ENCODE measurements at regions not wholly inside any gene's neighbourhood (a gene's known extent, or its start where the extent isn't known, plus 50 kb on each side); places are given as distances from the start of the nearest gene placed in this dataset.

DNA sequence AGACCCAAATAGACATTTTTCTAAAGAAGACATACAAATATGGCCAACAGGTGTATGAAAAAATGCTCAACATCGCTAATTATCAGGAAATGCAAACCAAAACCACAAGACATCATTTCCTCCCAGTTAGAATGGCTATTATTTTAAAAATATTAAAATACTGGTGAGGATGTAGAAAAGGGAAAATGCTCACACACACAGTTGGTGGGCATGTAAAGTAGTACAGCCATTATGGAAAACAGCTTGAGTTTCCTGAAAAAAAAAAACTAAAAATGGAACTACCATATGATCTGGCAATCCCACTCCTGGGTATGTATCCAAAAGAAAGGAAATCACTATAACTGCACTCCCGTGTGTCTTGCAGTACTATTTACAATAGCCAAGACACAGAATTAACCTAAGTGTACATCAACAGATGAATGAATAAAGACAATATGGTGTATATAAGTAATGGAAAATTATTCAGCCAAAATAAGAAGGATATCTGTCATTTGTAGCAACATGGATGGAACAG, 128.9 kb upstream of the DKK2 start:
- H3K27me3 ChIP-seq (replicated peaks in 1 of 4; ENCODE audit: control extremely low read depth in 1 of 4, control insufficient read depth in 3 of 4, insufficient read depth in 4 of 4, low read length in 3 of 4): no peaks in the 10 kb centered on the region
- no peaks in the 10 kb centered on the region for H3K4me1 ChIP-seq (ENCODE audit: control insufficient read depth in 2 of 2, insufficient read depth in 2 of 2, low read length in 2 of 2)
- H3K27ac ChIP-seq (ENCODE audit: low read length in 2 of 2): no peak overlapping the region
- Mint-ChIP-seq H3K27ac (no peak overlapping the region), H3K27me3 (no peaks in the 10 kb centered on the region), H3K4me1 (no peaks in the 10 kb centered on the region), H3K4me3 (no peak overlapping the region), H3K9me3 (ENCODE audit: insufficient read depth) (peaks cover 6% of the 10 kb centered on the region)
- no peak overlapping the region for H3K9ac ChIP-seq (ENCODE audit: low read length)
- no peaks in the 10 kb centered on the region for H3K79me2 ChIP-seq (ENCODE audit: control insufficient read depth, insufficient read depth, low read length)
- H2AFZ ChIP-seq (ENCODE audit: insufficient read depth, low read depth, low read length, poor library complexity, severe bottlenecking): no peak overlapping the region
- intact Hi-C loops (cut with micrococcal nuclease): no loop called here
- POLR2A ChIA-PET: no interaction called here
- no peaks in the 10 kb centered on the region for H4K20me1 ChIP-seq (ENCODE audit: control insufficient read depth, insufficient read depth, low read length, poor library complexity, severe bottlenecking)
- CTCF ChIA-PET: no interaction called here
- H3K36me3 ChIP-seq (replicated peaks in 1 of 2; ENCODE audit: control extremely low read depth in 1 of 2, control insufficient read depth in 1 of 2, extremely low read depth in 1 of 2, insufficient read depth in 2 of 2, low read length in 1 of 2): no peaks in the 10 kb centered on the region
- no peak overlapping the region for H3K4me3 ChIP-seq (ENCODE audit: control extremely low read depth in 1 of 5, extremely low read depth in 1 of 5, insufficient read depth in 1 of 5, low read depth in 2 of 5, low read length in 4 of 5)
- no peak overlapping the region for H3K4me2 ChIP-seq (replicated peaks; ENCODE audit: low read depth, low read length, poor library complexity, severe bottlenecking)
- WGBS (ENCODE audit: insufficient coverage): no CpG with 5 or more reads among the region's 2 CpGs
- ATAC-seq (ENCODE audit: low read depth) (no peak), DNase-seq (no peak)
- H3K9me3 ChIP-seq (ENCODE audit: control extremely low read depth in 1 of 3, control insufficient read depth in 2 of 3, insufficient read depth in 1 of 3, low read length in 2 of 3): peaks cover 0 to 6% (median 0%) of the 10 kb centered on the region in 3 donors
- TF ChIP-seq, protein P1, sequence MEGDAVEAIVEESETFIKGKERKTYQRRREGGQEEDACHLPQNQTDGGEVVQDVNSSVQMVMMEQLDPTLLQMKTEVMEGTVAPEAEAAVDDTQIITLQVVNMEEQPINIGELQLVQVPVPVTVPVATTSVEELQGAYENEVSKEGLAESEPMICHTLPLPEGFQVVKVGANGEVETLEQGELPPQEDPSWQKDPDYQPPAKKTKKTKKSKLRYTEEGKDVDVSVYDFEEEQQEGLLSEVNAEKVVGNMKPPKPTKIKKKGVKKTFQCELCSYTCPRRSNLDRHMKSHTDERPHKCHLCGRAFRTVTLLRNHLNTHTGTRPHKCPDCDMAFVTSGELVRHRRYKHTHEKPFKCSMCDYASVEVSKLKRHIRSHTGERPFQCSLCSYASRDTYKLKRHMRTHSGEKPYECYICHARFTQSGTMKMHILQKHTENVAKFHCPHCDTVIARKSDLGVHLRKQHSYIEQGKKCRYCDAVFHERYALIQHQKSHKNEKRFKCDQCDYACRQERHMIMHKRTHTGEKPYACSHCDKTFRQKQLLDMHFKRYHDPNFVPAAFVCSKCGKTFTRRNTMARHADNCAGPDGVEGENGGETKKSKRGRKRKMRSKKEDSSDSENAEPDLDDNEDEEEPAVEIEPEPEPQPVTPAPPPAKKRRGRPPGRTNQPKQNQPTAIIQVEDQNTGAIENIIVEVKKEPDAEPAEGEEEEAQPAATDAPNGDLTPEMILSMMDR (IDR thresholded peaks at IDR 0.05): no peak
- no peak for TF ChIP-seq EZH2 (IDR thresholded peaks at IDR 0.05; ENCODE audit: borderline replicate concordance, insufficient read depth, low read depth, low read length, poor library complexity, severe bottlenecking)

- no peak overlapping the region for H3K27ac Mint-ChIP-seq
- no peaks in the 10 kb centered on the region for H3K36me3 ChIP-seq (replicated peaks in 1 of 2; ENCODE audit: control extremely low read depth in 1 of 2, control insufficient read depth in 1 of 2, extremely low read depth in 1 of 2, insufficient read depth in 2 of 2, low read length in 1 of 2)
- ChIA-PET POLR2A (no interaction called here), CTCF (no interaction called here)
- H3K9me3 ChIP-seq (ENCODE audit: control extremely low read depth in 1 of 3, control insufficient read depth in 2 of 3, insufficient read depth in 1 of 3, low read length in 2 of 3): no peaks in the 10 kb centered on the region
- H3K4me2 ChIP-seq (replicated peaks; ENCODE audit: low read depth, low read length, poor library complexity, severe bottlenecking): no peak overlapping the region
- no peak overlapping the region for H3K4me3 Mint-ChIP-seq
- H3K9me3 Mint-ChIP-seq (ENCODE audit: insufficient read depth): no peaks in the 10 kb centered on the region
- ATAC-seq (ENCODE audit: low read depth) (no peak), DNase-seq (no peak)
- no peak overlapping the region for H3K9ac ChIP-seq (ENCODE audit: low read length)
- H3K79me2 ChIP-seq (ENCODE audit: control insufficient read depth, insufficient read depth, low read length): no peaks in the 10 kb centered on the region
- H3K27me3 ChIP-seq (replicated peaks in 1 of 4; ENCODE audit: control extremely low read depth in 1 of 4, control insufficient read depth in 3 of 4, insufficient read depth in 4 of 4, low read length in 3 of 4): no peaks in the 10 kb centered on the region
- H4K20me1 ChIP-seq (ENCODE audit: control insufficient read depth, insufficient read depth, low read length, poor library complexity, severe bottlenecking): no peaks in the 10 kb centered on the region
- intact Hi-C loops (cut with micrococcal nuclease): no loop called here
- no peaks in the 10 kb centered on the region for H3K4me1 Mint-ChIP-seq
- H3K4me3 ChIP-seq (ENCODE audit: control extremely low read depth in 1 of 5, extremely low read depth in 1 of 5, insufficient read depth in 1 of 5, low read depth in 2 of 5, low read length in 4 of 5): no peak overlapping the region
- H3K27me3 Mint-ChIP-seq: no peaks in the 10 kb centered on the region
- H3K27ac ChIP-seq (ENCODE audit: low read length in 2 of 2): no peak overlapping the region
- H3K4me1 ChIP-seq (ENCODE audit: control insufficient read depth in 2 of 2, insufficient read depth in 2 of 2, low read length in 2 of 2): no peaks in the 10 kb centered on the region
- TF ChIP-seq, protein P1 (IDR thresholded peaks at IDR 0.05): no peak
- TF ChIP-seq EZH2 (IDR thresholded peaks at IDR 0.05; ENCODE audit: borderline replicate concordance, insufficient read depth, low read depth, low read length, poor library complexity, severe bottlenecking): no peak
- no peak overlapping the region for H2AFZ ChIP-seq (ENCODE audit: insufficient read depth, low read depth, low read length, poor library complexity, severe bottlenecking)
These were observed 120.3 kb upstream of the DKK2 start for GRCh38 chr4:107156443-107156842.

All from B cell (primary cell).